ENCODE measurements at regions not wholly inside any gene's neighbourhood (a gene's known extent, or its start where the extent isn't known, plus 50 kb on each side); places are given as distances from the start of the nearest gene placed in this dataset.

- H3K27me3 ChIP-seq (ENCODE audit: control insufficient read depth, insufficient read depth, low read length): no peaks in the 10 kb centered on the region
- no peak for DNase-seq (ENCODE audit: low read depth)
- no peak for FAIRE-seq
- no peaks in the 10 kb centered on the region for H3K36me3 ChIP-seq (ENCODE audit: control insufficient read depth, insufficient read depth, low read length)
- TF ChIP-seq CTCF (IDR thresholded peaks at IDR 0.05; ENCODE audit: insufficient read depth, low read length, severe bottlenecking): no peak
- no peak overlapping the region for H3K4me3 ChIP-seq (ENCODE audit: low read depth, low read length)
Measured at GRCh38 chr14:101371799-101372793, 189.2 kb upstream of the DIO3 start.

DNA sequence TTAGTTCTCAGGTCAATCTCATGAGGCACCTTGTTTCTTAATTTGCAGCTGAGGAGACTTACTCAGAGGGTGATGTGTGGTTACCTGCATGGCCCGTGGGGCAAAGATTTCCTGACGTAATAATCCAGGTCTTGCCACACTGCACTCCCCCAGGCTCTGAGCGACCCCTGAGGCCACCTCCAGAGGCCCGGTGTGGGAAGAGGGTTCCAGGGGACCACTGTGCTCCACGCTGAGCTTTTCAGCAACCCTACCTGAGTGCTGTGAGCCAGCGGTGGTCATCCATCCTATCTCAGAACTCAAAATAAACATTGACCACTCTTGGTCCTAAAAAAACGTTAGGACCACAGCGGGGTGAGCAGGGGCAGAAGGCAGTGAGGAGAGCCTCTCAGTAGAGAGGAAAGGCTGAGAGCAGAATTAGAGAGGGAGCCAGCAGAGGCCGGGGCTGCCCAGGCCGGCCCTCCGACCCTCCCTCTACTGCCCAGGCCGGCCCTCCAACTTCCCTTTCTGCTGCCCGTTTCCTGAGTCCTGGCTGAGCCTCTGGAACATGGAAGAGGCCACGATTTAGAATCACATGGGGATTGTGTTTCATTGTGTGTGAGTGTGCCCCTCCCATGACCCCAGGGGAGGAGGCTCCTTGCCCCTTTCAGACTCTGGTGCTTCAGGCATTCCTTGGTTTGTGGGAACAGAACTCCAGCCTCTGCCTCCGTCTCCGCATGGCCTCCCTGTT, 188.2 kb upstream of the DIO3 start:
- TF ChIP-seq CTCF (IDR thresholded peaks at IDR 0.05; ENCODE audit: insufficient read depth, low read length, severe bottlenecking): no peak
- DNase-seq (ENCODE audit: low read depth) (no peak), FAIRE-seq (no peak)
- H3K27me3 ChIP-seq (ENCODE audit: control insufficient read depth, insufficient read depth, low read length): no peaks in the 10 kb centered on the region
- H3K36me3 ChIP-seq (ENCODE audit: control insufficient read depth, insufficient read depth, low read length): no peaks in the 10 kb centered on the region
- H3K4me3 ChIP-seq (ENCODE audit: low read depth, low read length): no peak overlapping the region

- no peaks in the 10 kb centered on the region for H3K27me3 ChIP-seq (ENCODE audit: control insufficient read depth, insufficient read depth, low read length)
- no peaks in the 10 kb centered on the region for H3K36me3 ChIP-seq (ENCODE audit: control insufficient read depth, insufficient read depth, low read length)
- no peak for FAIRE-seq
- no peak overlapping the region for H3K4me3 ChIP-seq (ENCODE audit: low read depth, low read length)
- TF ChIP-seq CTCF (IDR thresholded peaks at IDR 0.05; ENCODE audit: insufficient read depth, low read length, severe bottlenecking): no peak
- no peak for DNase-seq (ENCODE audit: low read depth)
Measured at GRCh38 chr14:101373690-101374295, 187.5 kb upstream of the DIO3 start.

GRCh38 chr14:101374373-101375338, 186.6 kb upstream of the DIO3 start:
- FAIRE-seq (no peak), DNase-seq (ENCODE audit: low read depth) (no peak)
- no peak for TF ChIP-seq CTCF (IDR thresholded peaks at IDR 0.05; ENCODE audit: insufficient read depth, low read length, severe bottlenecking)
- Histone ChIP-seq H3K4me3 (ENCODE audit: low read depth, low read length) (no peak overlapping the region), H3K36me3 (ENCODE audit: control insufficient read depth, insufficient read depth, low read length) (no peaks in the 10 kb centered on the region), H3K27me3 (ENCODE audit: control insufficient read depth, insufficient read depth, low read length) (no peaks in the 10 kb centered on the region)

DNA sequence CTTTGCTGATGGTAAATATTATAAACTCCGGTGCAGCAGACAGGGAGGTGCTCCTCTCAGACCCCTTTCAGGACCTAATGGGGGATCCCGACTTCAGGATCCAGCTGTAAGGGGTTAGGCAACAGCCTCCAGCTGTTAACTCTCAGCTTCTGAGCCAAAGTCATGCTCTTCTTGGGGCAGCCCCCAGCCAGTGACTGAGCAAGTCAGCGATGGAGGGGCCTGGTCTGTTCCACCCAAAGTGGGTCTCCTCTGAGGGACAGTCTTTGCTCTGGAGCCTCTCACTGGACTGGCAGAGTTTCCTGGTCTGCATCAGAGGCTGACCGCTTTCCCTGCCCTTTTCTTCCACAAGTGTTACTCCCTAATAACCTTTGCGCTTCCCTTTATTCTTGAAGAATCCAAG, 184.2 kb upstream of the DIO3 start:
- Histone ChIP-seq H3K36me3 (ENCODE audit: control insufficient read depth, insufficient read depth, low read length) (no peaks in the 10 kb centered on the region), H3K4me3 (ENCODE audit: low read depth, low read length) (no peak overlapping the region), H3K27me3 (ENCODE audit: control insufficient read depth, insufficient read depth, low read length) (no peaks in the 10 kb centered on the region)
- no peak for TF ChIP-seq CTCF (IDR thresholded peaks at IDR 0.05; ENCODE audit: insufficient read depth, low read length, severe bottlenecking)
- FAIRE-seq (no peak), DNase-seq (ENCODE audit: low read depth) (no peak)

All from bronchial epithelial cell (primary cell).